A673 (cell line): ENCODE measurements at regions not wholly inside any gene's neighbourhood (a gene's known extent, or its start where the extent isn't known, plus 50 kb on each side); places are given as distances from the start of the nearest gene placed in this dataset.
"Not testable (repeated sequence)": the region's sequence is repeated elsewhere in the genome, so short reads cannot be mapped to it uniquely, and the experiment has no call there.

ENCODE experiments used
- BruUV-seq: library from RNA; stranded (reverse); fragments of 400-500 nt; replicated peaks from 2 replicates; lab custom pipeline; 2021; lab: Mats Ljungman, UMichigan
- CTCF ChIA-PET: fragments of 300-600 bp; sonication (Branson Sonifier 250); formaldehyde crosslinking; loops from one replicate; lab custom pipeline; 2022; ENCODE audit warnings: antibody characterized with exemption; lab: Charles Lee
- POLR2A ChIA-PET: fragments of 300-600 bp; sonication (Branson Sonifier 250); formaldehyde crosslinking; loops from one replicate; lab custom pipeline; 2022; ENCODE audit warnings: antibody characterized with exemption; ENCODE audit not compliant: low non-redundant PET; lab: Charles Lee
- DNase-seq: peaks from one replicate; pipeline ENCODE4 v3.0.0-alpha.2; 2015; ENCODE audit warnings: low spot score
- H3K27ac ChIP-seq: fragments of 200-600 bp; sonication (generic); 2 replicates; pipeline ENCODE4 v1.5.1; 2016; ENCODE audit warnings: mixed run types, low read depth, mild to moderate bottlenecking, mixed read lengths, antibody characterized with exemption, low read length; ENCODE audit not compliant: poor library complexity, severe bottlenecking
- H3K27me3 ChIP-seq: fragments of 200-600 bp; sonication (generic); replicated peaks from 2 replicates; pipeline ENCODE4 v1.6.1; 2017; ENCODE audit warnings: mixed run types, low read depth, mild to moderate bottlenecking, mixed read lengths, antibody characterized with exemption, low read length; ENCODE audit not compliant: insufficient read depth, poor library complexity
- H3K36me3 ChIP-seq: fragments of 200-600 bp; sonication (generic); 2 replicates; pipeline ENCODE4 v1.6.1; 2016; ENCODE audit warnings: mixed run types, mild to moderate bottlenecking, mixed read lengths, antibody characterized with exemption, low read length; ENCODE audit not compliant: insufficient read depth, poor library complexity, severe bottlenecking
- H3K4me1 ChIP-seq: fragments of 200-600 bp; sonication (generic); 2 replicates; pipeline ENCODE4 v1.6.1; 2017; ENCODE audit warnings: mixed run types, mild to moderate bottlenecking, mixed read lengths, antibody characterized with exemption, low read length; ENCODE audit not compliant: insufficient read depth, poor library complexity, severe bottlenecking
- H3K4me3 ChIP-seq: fragments of 200-600 bp; sonication (generic); 2 replicates; pipeline ENCODE4 v1.5.1; 2016; ENCODE audit warnings: low read depth, mixed run types, mild to moderate bottlenecking, mixed read lengths, low read length; ENCODE audit not compliant: poor library complexity, severe bottlenecking
- H3K9me3 ChIP-seq: fragments of 200-600 bp; sonication (generic); 2 replicates; pipeline ENCODE4 v1.6.1; 2016; ENCODE audit warnings: mixed run types, low read depth, mild to moderate bottlenecking, mixed read lengths, antibody characterized with exemption, low read length; ENCODE audit not compliant: poor library complexity, severe bottlenecking
- EZH2 ChIP-seq: fragments of 200-600 bp; sonication (generic); IDR thresholded peaks from 2 replicates; pipeline ENCODE4 v1.6.1; 2017; ENCODE audit warnings: borderline replicate concordance, low read depth, mild to moderate bottlenecking, mixed read lengths, antibody characterized with exemption, low read length; ENCODE audit not compliant: poor library complexity, severe bottlenecking
- intact Hi-C: fragments of 100-400 bp; cut with micrococcal nuclease; formaldehyde crosslinking; loops from one replicate; pipeline ENCODE4 v1.10.0; 2022; ENCODE audit not compliant: unreplicated experiment
- TF ChIP-seq, protein P1 (sequence below): fragments of 300-800, 200-600 bp; sonication (generic); conservative IDR thresholded peaks from 2 replicates; pipeline ENCODE4 v1.5.1; 2017; ENCODE audit warnings: low read depth, mild to moderate bottlenecking, antibody characterized with exemption, low read length, moderate library complexity, mixed read lengths

DNA sequence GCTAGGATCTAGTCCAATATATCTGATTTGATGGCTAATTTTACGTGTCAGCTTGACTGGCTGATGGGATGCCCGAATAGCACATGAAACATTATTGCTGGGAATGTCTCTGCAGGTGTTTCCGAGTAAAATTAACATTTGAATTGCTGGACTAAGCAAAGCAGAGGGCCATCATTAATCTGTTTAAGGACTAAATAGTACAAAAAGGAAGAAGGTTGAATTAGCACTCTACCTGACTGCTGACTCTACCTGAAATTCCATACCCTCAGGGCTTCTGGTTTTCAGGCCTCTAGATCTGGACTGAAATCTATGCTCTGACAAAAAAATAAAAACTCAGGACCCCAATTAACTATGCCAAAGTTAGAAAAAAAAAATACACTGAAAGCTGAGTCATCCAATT is 1021.9 kb downstream of the FAM133A start:
- Histone ChIP-seq H3K36me3 (no peaks in the 10 kb centered on the region), H3K27me3 (peaks cover 3% of the 10 kb centered on the region), H3K9me3 (no peaks in the 10 kb centered on the region), H3K4me1 (no peaks in the 10 kb centered on the region), H3K4me3 (no peak overlapping the region), H3K27ac (no peak overlapping the region)
- POLR2A ChIA-PET, result no interaction called here
- TF ChIP-seq EZH2, result no peak
- TF ChIP-seq, protein P1, sequence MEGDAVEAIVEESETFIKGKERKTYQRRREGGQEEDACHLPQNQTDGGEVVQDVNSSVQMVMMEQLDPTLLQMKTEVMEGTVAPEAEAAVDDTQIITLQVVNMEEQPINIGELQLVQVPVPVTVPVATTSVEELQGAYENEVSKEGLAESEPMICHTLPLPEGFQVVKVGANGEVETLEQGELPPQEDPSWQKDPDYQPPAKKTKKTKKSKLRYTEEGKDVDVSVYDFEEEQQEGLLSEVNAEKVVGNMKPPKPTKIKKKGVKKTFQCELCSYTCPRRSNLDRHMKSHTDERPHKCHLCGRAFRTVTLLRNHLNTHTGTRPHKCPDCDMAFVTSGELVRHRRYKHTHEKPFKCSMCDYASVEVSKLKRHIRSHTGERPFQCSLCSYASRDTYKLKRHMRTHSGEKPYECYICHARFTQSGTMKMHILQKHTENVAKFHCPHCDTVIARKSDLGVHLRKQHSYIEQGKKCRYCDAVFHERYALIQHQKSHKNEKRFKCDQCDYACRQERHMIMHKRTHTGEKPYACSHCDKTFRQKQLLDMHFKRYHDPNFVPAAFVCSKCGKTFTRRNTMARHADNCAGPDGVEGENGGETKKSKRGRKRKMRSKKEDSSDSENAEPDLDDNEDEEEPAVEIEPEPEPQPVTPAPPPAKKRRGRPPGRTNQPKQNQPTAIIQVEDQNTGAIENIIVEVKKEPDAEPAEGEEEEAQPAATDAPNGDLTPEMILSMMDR, result no peak
- DNase-seq, result no peak
- intact Hi-C loops, result no loop called here
- no TSS peak for BruUV-seq
- CTCF ChIA-PET, result no interaction called here

DNA sequence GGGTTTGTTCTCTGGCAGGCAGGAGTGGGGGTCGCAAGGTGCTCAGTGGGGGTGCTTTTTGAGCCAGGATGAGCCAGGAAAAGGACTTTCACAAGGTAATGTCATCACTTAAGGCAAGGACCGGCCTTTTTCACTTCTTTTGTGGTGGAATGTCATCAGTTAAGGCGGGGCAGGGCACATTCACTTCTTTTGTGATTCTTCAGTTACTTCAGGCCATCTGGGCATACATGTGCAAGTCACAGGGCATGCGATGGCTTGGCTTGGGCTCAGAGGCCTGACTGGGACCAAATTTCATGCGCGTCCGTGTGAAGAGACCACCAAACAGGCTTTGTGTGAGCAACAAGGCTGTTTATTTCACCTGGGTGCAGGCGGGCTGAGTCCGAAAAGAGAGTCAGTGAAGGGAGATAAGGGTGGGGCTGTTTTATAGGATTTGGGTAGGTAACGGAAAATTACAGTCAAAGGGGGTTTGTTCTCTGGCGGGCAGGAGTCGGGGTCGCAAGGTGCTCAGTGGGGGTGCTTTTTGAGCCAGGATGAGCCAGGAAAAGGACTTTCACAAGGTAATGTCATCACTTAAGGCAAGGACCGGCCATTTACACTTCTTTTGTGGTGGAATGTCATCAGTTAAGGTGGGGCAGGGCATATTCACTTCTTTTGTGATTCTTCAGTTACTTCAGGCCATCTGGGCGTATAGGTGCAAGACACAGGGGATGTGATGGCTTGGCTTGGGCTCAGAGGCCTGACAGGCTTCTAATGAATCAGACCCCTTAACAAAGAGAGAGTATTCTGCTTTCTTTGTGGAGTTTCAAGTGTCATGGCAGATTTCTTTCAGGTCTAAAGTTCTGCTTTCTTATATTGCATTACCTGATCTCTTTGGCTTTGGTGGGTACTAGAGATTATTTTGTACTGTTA is 1030.6 kb downstream of the FAM133A start:
- CTCF ChIA-PET, BruUV-seq: not testable (repeated sequence)

DNA sequence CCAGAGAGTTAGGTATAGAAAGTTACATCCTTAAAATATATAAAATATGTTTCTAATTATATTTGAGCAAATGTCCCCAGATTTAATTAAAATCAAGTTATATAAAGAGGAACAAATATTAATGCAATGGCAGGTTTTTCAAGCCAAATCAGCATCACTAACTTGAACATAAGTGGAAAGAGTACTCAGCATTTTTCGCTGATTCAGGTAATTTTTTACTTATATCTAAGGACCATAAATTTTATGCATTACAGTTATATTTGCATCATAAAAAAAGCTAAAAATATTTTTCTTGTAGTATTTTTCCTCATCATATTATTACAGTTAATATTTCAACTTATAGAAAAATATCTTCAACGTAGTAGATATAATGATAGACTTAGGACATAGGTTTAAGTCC is 1047.4 kb downstream of the FAM133A start:
- ChIA-PET POLR2A (no interaction called here), CTCF (no interaction called here)
- intact Hi-C loops, result no loop called here
- no peak for DNase-seq
- peaks cover 3% of the 10 kb centered on the region for H3K9me3 ChIP-seq
- H3K4me1 ChIP-seq, result no peaks in the 10 kb centered on the region
- BruUV-seq, result no TSS peak
- H3K27me3 ChIP-seq, result no peaks in the 10 kb centered on the region
- H3K36me3 ChIP-seq, result no peaks in the 10 kb centered on the region
- no peak for TF ChIP-seq EZH2
- TF ChIP-seq, protein P1, result no peak
- no peak overlapping the region for H3K4me3 ChIP-seq
- no peak overlapping the region for H3K27ac ChIP-seq

More for the DNA sequence above, 1030.6 kb downstream of the FAM133A start:
- H3K27ac ChIP-seq, POLR2A ChIA-PET, H3K9me3 ChIP-seq, H3K4me3 ChIP-seq, intact Hi-C loops, H3K27me3 ChIP-seq, H3K36me3 ChIP-seq, DNase-seq, H3K4me1 ChIP-seq: not testable (repeated sequence)

DNA sequence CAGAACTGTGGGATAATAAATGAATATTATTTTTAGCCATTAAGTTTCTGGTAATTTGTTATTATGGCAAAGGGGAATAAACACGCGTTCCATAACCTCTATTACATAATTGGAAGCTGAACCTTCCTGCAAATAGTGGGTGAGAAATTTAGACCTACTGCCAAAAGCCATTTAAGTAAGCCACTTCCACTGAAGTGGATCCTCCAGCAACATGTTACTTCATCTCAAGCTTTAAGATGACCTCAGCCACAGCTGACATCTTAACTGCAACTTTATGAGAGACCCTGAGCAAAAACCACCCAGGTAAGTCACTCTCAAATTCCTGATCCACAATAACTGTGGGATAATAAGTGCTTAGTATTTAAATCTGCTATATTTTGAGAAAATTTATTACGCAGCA is 1048.6 kb downstream of the FAM133A start:
- POLR2A ChIA-PET, result no interaction called here
- Histone ChIP-seq H3K4me3 (no peak overlapping the region), H3K27ac (no peak overlapping the region), H3K27me3 (no peaks in the 10 kb centered on the region), H3K9me3 (peaks cover 3% of the 10 kb centered on the region), H3K4me1 (no peaks in the 10 kb centered on the region), H3K36me3 (no peaks in the 10 kb centered on the region)
- no peak for TF ChIP-seq EZH2
- TF ChIP-seq, protein P1, result no peak
- no peak for DNase-seq
- CTCF ChIA-PET, result no interaction called here
- BruUV-seq, result no TSS peak
- intact Hi-C loops, result no loop called here
